ENCODE measurements at regions not wholly inside any gene's neighbourhood (a gene's known extent, or its start where the extent isn't known, plus 50 kb on each side); places are given as distances from the start of the nearest gene placed in this dataset.
A peak's percentile ranks its signal among the peaks of the same experiment; 100 is the strongest.

GRCh38 chr10:124259139-124259825 is 159.4 kb downstream of the OAT start:
- peak; percentile 18 for TF ChIP-seq CTCF (IDR thresholded peaks at IDR 0.05; ENCODE audit: insufficient read depth, low read depth, low read length, missing control alignments)
- peak; percentile 44 for DNase-seq (ENCODE audit: low read depth)
- H3K4me3 ChIP-seq (ENCODE audit: low read depth, low read length): no peak overlapping the region

- no peak overlapping the region for H3K4me3 ChIP-seq (ENCODE audit: low read depth, low read length)
- no peak for TF ChIP-seq CTCF (IDR thresholded peaks at IDR 0.05; ENCODE audit: insufficient read depth, low read depth, low read length, missing control alignments)
- no peak for DNase-seq (ENCODE audit: low read depth)
Observed at GRCh38 chr10:124257781-124258180, 160.9 kb downstream of the OAT start.

- H3K4me3 ChIP-seq (ENCODE audit: low read depth, low read length): no peak overlapping the region
- TF ChIP-seq CTCF (IDR thresholded peaks at IDR 0.05; ENCODE audit: insufficient read depth, low read depth, low read length, missing control alignments): no peak
- DNase-seq (ENCODE audit: low read depth): no peak
Observed at GRCh38 chr10:124256151-124256550, 162.6 kb downstream of the OAT start.

- TF ChIP-seq CTCF (IDR thresholded peaks at IDR 0.05; ENCODE audit: insufficient read depth, low read depth, low read length, missing control alignments): no peak
- DNase-seq (ENCODE audit: low read depth): no peak
Observed at GRCh38 chr10:124255556-124255955, 162.2 kb upstream of the CHST15 start.

GRCh38 chr10:124254490-124254889 is 161.1 kb upstream of the CHST15 start:
- no peak for TF ChIP-seq CTCF (IDR thresholded peaks at IDR 0.05; ENCODE audit: insufficient read depth, low read depth, low read length, missing control alignments)
- no peak overlapping the region for H3K4me3 ChIP-seq (ENCODE audit: low read depth, low read length)
- DNase-seq (ENCODE audit: low read depth): no peak

More at GRCh38 chr10:124255556-124255955, 162.2 kb upstream of the CHST15 start:
- no peak overlapping the region for H3K4me3 ChIP-seq (ENCODE audit: low read depth, low read length)

GRCh38 chr10:124253006-124253405 is 159.6 kb upstream of the CHST15 start:
- no peak for TF ChIP-seq CTCF (IDR thresholded peaks at IDR 0.05; ENCODE audit: insufficient read depth, low read depth, low read length, missing control alignments)
- DNase-seq (ENCODE audit: low read depth): no peak

More at GRCh38 chr10:124253006-124253405, 159.6 kb upstream of the CHST15 start:
- H3K4me3 ChIP-seq (ENCODE audit: low read depth, low read length): no peak overlapping the region

Measured in GM12865 (cell line).